GM19438 (cell line): ENCODE measurements at regions not wholly inside any gene's neighbourhood (a gene's known extent, or its start where the extent isn't known, plus 50 kb on each side); places are given as distances from the start of the nearest gene placed in this dataset.
"Not testable (repeated sequence)": the region's sequence is repeated elsewhere in the genome, so short reads cannot be mapped to it uniquely, and the experiment has no call there.

Source experiments
- ATAC-seq: cut with Tn5 transposase; IDR thresholded peaks from one replicate; pipeline ENCODE4 v1.9.1; 2021; ENCODE audit warnings: low read depth; ENCODE audit not compliant: unreplicated experiment

DNA sequence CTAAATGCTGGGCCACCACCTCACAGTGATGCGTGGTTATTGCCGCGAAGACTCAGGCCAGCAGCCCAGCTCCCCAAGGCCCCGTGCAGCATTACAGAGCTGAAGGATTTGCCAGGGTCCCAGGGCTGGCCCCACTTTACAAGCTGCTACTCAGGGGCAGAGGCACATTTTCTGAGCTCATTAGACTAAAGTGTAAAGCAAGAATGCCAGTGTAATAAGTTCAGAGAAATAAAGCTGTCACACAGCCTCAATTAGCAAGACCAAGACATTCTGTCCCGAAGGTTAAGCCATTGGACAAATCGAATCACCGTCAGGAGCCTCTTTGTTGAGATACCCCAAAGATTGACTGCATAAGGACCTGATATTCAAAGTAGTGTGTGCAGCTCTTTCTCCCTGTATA, 428.4 kb downstream of the EFNB2 start:
- no peak for ATAC-seq

GRCh38 chr13:106105153-106105552, 430.3 kb downstream of the EFNB2 start:
- ATAC-seq: no peak

GRCh38 chr13:106104281-106104901, 431.1 kb downstream of the EFNB2 start:
- ATAC-seq: no peak

- ATAC-seq: no peak
These were observed 431.7 kb downstream of the EFNB2 start for GRCh38 chr13:106103779-106104178.

DNA sequence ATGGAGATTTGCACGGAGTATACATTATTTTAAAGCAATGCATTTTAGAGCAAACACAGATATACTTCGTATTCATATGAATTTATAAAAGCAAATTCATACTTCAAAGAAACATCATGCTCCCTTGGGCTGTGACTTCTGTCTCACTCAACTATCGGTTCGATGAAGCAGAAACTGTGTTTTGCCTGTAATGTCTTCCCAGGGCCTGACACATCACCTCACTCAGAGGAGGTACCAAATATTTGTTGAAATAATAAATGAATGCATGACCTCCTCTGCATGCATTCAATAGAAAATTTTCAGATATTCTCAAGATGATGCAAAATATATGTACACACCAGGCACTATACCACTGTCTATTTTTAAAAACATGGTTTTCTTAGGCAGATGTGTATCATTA, 432.7 kb downstream of the EFNB2 start:
- ATAC-seq: no peak

DNA sequence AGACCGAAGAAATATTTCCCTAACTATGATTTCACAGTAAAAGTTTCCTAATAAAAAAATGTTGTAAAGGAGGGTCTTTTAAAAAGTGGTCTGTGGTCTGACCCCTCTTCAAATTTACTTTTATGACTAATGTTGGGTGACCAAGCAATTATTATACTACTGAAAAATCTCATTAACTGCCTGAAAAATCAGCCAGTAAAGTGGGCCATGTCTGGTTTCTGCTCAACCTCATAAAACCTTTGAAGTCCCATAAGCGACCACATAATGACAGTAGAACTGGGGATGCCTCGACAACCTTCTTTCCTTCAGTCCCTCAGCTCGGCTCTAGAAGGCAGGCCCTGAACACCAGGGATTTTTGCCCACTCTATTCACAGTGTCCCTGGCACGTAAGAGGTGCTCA, 434.3 kb downstream of the EFNB2 start:
- ATAC-seq: no peak

- ATAC-seq: no peak
These were observed 435.1 kb downstream of the EFNB2 start for GRCh38 chr13:106100171-106100919.

DNA sequence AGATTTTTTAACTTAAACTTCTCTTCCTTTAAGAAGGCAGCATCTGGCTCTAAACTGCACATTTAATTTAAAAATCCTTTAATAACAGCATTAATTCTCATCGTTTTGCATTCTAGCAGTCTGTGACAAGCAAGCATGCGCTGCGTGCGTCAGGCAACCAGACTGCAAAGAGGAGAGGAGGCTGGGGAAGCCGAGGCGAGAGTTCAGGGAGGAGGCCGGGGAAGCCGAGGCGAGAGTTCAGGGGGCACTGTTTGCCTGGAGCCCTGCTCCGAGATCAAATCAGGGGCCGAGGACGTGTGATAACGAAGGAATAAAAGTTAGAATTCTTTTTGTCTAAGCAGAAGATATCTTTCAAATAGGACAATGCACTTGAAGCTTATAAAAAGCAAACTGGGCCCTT, 435.7 kb downstream of the EFNB2 start:
- ATAC-seq: no peak

GRCh38 chr13:106098778-106099177, 436.7 kb downstream of the EFNB2 start:
- no peak for ATAC-seq

DNA sequence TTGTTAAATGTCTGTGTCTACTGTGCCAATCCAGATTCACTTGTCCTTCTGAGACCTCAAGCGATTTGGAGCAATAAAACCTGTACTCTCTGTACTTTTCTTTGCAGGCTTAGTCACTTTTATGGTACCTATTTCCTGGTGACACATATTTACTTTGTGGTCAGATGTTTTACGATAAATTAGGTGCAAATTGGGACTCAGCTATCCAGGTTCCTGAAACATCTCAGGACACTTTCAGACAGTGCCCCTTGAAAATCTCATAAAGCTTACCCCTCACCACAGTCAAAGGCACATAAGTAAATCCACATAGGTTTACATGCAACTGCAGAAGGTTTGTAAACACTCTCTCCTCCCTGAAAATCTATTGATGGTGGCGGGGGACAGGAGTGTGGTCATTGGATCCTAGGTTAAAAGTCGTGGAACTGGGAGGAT, 438.8 kb downstream of the EFNB2 start:
- no peak for ATAC-seq

- ATAC-seq: no peak
These were observed 439.5 kb downstream of the EFNB2 start for GRCh38 chr13:106095919-106096318.

DNA sequence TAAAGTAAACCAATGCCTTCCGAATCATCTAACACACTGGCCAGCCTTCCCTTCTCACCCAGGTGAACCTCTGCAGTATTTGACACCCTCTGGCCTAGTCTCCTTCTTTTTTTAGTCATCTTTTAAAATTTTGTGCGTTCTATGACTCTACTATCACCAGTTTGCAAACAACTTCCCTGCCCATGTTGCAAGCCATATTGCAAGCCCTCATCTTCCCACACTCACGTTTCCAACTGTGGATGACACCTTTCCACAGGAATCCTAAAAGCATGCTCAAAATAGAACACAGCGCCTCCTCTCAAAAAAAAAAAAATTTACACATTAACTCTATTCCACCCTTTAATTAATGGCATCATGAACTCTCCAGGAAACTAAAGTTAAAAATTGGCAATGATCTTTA, 440.1 kb downstream of the EFNB2 start:
- ATAC-seq: no peak

GRCh38 chr13:106090001-106090400, 445.5 kb downstream of the EFNB2 start:
- ATAC-seq: no peak

- ATAC-seq: no peak
These were observed 446.0 kb downstream of the EFNB2 start for GRCh38 chr13:106089261-106089980.

GRCh38 chr13:106088085-106088484, 447.4 kb downstream of the EFNB2 start:
- no peak for ATAC-seq

DNA sequence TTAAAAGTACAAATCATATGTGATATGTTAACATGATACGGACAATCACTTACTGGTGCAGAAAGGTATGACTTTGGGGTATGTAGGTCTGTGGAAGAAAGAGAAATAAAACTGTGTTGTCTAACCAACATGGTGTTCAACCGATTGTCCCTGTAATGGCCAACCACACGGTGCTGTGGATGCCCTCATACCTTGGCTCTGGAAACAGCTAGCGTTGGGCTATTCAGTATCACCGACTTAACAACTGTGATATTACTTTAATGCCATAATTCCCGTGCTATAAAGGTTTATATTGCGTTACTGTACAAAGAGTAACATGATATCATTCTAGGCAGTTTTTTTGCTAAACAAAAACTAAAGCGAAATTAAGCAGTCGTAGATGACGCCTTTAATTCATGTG, 448.3 kb downstream of the EFNB2 start:
- ATAC-seq: no peak

DNA sequence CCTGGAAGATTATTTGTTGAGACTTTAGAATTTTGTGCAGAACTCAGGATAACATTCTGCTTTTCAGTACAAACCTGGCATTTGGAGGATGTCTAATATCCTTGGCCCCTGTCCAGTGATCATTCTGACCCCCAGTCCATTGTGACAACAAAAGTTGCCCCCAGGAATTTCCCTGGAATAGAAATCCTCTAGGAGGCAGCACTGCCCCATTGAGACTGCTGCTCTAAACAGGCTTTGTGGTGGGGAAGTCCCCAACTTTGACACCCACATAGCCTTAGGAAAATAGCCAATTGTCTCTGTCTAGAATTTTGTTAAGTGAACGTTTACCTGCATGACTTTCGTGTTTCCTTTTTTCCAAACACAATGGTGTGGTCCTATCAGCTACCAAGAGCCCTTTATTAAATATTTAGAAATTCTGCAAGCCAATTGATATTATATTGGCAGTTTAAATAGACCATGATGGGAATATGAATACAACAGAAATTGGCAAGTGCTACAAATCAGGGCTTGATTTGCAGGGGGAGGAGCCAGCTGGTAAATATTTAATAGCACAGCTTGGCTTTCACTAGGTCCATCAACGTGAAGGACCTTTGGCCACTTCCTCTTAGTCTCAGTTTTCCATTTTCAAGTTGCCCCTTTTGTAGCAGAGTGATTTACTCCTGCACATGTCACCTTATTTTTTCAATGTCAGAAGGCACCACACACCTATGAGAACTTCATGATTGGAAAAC, 451.7 kb downstream of the EFNB2 start:
- ATAC-seq: no peak

- ATAC-seq: not testable (repeated sequence)
These were observed 454.2 kb downstream of the EFNB2 start for GRCh38 chr13:106081221-106081620.

- ATAC-seq: no peak
These were observed 457.3 kb downstream of the EFNB2 start for GRCh38 chr13:106078191-106078590.

DNA sequence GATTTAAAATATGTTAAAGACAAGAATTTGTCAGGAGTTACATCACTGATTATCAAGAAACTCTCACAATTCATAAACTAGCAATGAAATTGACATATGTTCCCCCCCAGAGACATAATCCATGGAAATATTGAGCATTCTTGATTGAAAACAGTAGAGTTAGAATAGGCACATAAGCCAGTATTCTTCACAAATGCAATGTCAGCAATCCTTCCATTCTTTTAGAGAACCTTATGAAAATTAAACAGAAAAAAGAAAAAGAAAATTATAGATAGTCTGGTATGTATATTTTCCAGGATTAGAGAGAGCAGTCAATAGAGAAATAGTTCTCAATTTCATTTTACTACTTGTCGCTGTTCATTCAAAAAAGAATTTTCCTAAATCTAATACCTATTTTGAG, 458.4 kb downstream of the EFNB2 start:
- no peak for ATAC-seq

- ATAC-seq: no peak
These were observed 463.4 kb downstream of the EFNB2 start for GRCh38 chr13:106072014-106072413.
